Esophagus muscularis mucosa (tissue), 4 donors: ENCODE measurements at regions not wholly inside any gene's neighbourhood (a gene's known extent, or its start where the extent isn't known, plus 50 kb on each side); places are given as distances from the start of the nearest gene placed in this dataset.

Experiments used
- DNase-seq: peaks from one replicate; pipeline ENCODE4 v3.0.0-alpha.2; 2017; ENCODE audit errors: extremely low spot score
- H3K27ac ChIP-seq, 4 donors: fragments of 200-600 bp; sonication (generic); replicated peaks in 1 of 4; 1 replicate in 3 of 4; 2 replicates in 1 of 4; pipeline ENCODE4 v1.5.1; 2016 to 2019; ENCODE audit warnings: mild to moderate bottlenecking in 1 of 4
- H3K27me3 ChIP-seq, 4 donors: fragments of 200-600 bp; sonication (generic); one replicate each; pipeline versions ENCODE4 v1.5.1 to v1.6.0; 2016 to 2019
- H3K36me3 ChIP-seq, 4 donors: fragments of 200-600 bp; sonication (generic); one replicate each; pipeline ENCODE4 v1.5.1; 2016 to 2019
- H3K4me1 ChIP-seq, 4 donors: fragments of 200-600 bp; sonication (generic); one replicate each; pipeline ENCODE4 v1.5.1; 2016 to 2019
- H3K4me3 ChIP-seq, 4 donors: fragments of 200-600 bp; sonication (generic); 1 replicate in 2 of 4; 2 replicates in 2 of 4; pipeline ENCODE4 v1.5.1; 2016 to 2019; ENCODE audit warnings: mild to moderate bottlenecking in 4 of 4, moderate library complexity in 1 of 4
- H3K9me3 ChIP-seq, 4 donors: fragments of 200-600 bp; sonication (generic); 1 replicate in 3 of 4; 2 replicates in 1 of 4; pipeline ENCODE4 v1.5.1; 2016 to 2019
- EP300 ChIP-seq: sonication (generic); formaldehyde crosslinking; IDR thresholded peaks from one replicate; pipeline ENCODE4 v1.6.1; 2017; ENCODE audit warnings: antibody characterized with exemption
- POLR2A ChIP-seq: fragments of 450-650 bp; IDR thresholded peaks from one replicate; pipeline ENCODE4 v1.6.1; 2017; ENCODE audit warnings: antibody characterized with exemption, moderate library complexity, mild to moderate bottlenecking, low read depth
- POLR2AphosphoS5 ChIP-seq, 2 donors: sonication (generic); formaldehyde crosslinking; IDR thresholded peaks; one replicate each; pipeline ENCODE4 v1.6.1; 2017; ENCODE audit warnings: antibody characterized with exemption in 2 of 2
- WGBS: methylation state at CpG from one replicate; pipeline ENCODE4 v1.1.5; 2018; 5-methylcytosine and 5-hydroxymethylcytosine counted together
- intact Hi-C: fragments of 100-400 bp; cut with DNase I; formaldehyde crosslinking; loops from one replicate; pipeline ENCODE4 v1.15.1; 2023
- TF ChIP-seq, protein P1 (sequence below), 3 experiments: fragments of 200-600 bp in 2 of 3; fragments of 450-650 bp in 1 of 3; sonication (generic) in 2 of 3; IDR thresholded peaks; one replicate each; pipeline ENCODE4 v1.5.1; 2017 to 2019; ENCODE audit warnings: antibody characterized with exemption in 3 of 3, mild to moderate bottlenecking in 2 of 3, moderate library complexity in 1 of 3

DNA sequence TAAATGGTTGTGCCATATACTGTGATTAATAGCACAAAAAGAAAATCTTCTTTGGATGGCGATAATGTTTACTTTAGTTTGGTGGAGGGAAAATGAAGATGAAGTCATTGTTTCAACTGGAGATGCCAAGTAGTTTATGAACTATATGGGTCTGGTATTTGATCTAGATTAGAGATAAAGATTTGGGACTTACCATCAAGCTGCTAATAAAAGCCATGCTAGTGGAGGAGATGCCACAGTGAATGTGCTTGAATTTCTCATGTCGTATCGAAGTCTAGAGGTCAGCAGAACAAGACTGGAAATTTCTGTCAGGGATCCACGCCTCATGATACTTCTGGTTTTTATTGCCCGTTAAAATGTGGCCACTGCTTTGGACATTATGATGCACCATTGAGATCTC, 742.0 kb downstream of the NCAM2 start:
- no peaks in the 10 kb centered on the region for H3K36me3 ChIP-seq
- no peak overlapping the region for H3K27ac ChIP-seq
- intact Hi-C loops, result no loop called here
- no peak for DNase-seq
- no peaks in the 10 kb centered on the region for H3K4me1 ChIP-seq
- WGBS, result 66% methylated on average over 5 of the region's 5 CpGs
- H3K27me3 ChIP-seq, result no peaks in the 10 kb centered on the region
- TF ChIP-seq, protein P1, sequence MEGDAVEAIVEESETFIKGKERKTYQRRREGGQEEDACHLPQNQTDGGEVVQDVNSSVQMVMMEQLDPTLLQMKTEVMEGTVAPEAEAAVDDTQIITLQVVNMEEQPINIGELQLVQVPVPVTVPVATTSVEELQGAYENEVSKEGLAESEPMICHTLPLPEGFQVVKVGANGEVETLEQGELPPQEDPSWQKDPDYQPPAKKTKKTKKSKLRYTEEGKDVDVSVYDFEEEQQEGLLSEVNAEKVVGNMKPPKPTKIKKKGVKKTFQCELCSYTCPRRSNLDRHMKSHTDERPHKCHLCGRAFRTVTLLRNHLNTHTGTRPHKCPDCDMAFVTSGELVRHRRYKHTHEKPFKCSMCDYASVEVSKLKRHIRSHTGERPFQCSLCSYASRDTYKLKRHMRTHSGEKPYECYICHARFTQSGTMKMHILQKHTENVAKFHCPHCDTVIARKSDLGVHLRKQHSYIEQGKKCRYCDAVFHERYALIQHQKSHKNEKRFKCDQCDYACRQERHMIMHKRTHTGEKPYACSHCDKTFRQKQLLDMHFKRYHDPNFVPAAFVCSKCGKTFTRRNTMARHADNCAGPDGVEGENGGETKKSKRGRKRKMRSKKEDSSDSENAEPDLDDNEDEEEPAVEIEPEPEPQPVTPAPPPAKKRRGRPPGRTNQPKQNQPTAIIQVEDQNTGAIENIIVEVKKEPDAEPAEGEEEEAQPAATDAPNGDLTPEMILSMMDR (IDR thresholded peaks at IDR 0.05), result no peak
- TF ChIP-seq POLR2A (no peak), POLR2AphosphoS5 (IDR thresholded peaks at IDR 0.05) (no peak), EP300 (no peak)
- no peaks in the 10 kb centered on the region for H3K9me3 ChIP-seq
- H3K4me3 ChIP-seq, result no peak overlapping the region

DNA sequence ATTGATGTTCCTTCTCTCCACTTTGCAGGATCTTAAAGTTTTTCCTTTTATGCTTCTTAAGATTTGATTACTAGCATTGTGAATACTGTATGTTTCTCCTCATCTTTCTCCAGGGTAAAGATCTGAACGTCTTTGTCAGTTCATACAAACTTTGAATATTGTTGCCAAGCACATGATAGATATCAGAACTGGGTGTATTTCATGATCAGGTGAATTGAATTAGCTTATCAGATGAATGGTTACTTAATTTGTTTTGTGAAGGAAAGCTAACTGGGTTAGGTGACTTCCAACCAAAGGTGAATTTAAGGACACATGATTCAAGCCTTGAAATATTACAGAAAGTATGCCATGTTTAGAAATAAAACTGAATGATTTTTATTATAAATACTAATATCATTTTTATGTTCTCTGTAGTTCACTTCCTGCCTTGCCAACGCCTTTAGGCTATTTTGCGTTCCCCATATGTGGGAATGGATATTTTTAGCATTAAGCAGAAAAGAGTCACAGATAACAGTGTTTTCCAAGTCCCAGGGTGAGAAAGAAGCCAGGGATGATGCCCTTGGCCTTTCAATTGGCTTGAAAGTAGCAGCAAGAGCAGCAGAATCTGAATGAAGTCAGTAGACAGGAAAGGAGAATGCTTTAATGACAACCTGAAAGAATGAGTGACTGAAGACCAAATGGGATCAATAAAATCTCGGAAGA, 752.1 kb downstream of the NCAM2 start:
- TF ChIP-seq EP300 (no peak), POLR2A (no peak), POLR2AphosphoS5 (IDR thresholded peaks at IDR 0.05) (no peak)
- TF ChIP-seq, protein P1 (IDR thresholded peaks at IDR 0.05), result no peak
- Histone ChIP-seq H3K9me3 (no peaks in the 10 kb centered on the region), H3K4me1 (no peaks in the 10 kb centered on the region), H3K4me3 (no peak overlapping the region), H3K27me3 (no peaks in the 10 kb centered on the region), H3K36me3 (no peaks in the 10 kb centered on the region), H3K27ac (no peak overlapping the region)
- 64% methylated on average over 4 of the region's 4 CpGs for WGBS
- intact Hi-C loops, result no loop called here
- no peak for DNase-seq

DNA sequence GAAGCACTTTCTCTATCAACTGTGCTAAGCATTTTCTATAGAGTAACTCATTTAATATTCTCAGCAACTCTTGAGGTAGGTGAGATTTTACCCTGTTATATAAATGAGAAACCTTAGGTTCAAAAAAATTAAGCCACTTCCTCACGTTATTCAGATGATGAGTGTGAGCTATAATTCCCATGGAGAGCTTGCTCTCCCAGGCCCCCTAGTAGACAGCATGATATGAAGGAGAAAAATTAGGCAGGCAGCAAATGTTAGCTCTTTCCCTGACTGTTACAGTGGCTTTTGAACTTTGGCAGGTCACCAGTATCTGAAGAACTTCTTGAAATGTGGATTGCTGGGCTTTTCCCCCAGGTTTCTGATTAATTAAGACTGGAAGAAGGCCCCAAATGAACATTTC, 753.1 kb downstream of the NCAM2 start:
- Histone ChIP-seq H3K4me1 (no peaks in the 10 kb centered on the region), H3K9me3 (no peaks in the 10 kb centered on the region), H3K27me3 (no peaks in the 10 kb centered on the region), H3K27ac (no peak overlapping the region), H3K4me3 (no peak overlapping the region), H3K36me3 (no peaks in the 10 kb centered on the region)
- DNase-seq, result no peak
- intact Hi-C loops, result no loop called here
- 35% methylated on average over 1 of the region's 1 CpG for WGBS
- TF ChIP-seq POLR2AphosphoS5 (IDR thresholded peaks at IDR 0.05), result no peak
- TF ChIP-seq, protein P1 (IDR thresholded peaks at IDR 0.05), result peak in 2 of 3 experiments; percentile 26 to 43
- no peak for TF ChIP-seq EP300
- no peak for TF ChIP-seq POLR2A

DNA sequence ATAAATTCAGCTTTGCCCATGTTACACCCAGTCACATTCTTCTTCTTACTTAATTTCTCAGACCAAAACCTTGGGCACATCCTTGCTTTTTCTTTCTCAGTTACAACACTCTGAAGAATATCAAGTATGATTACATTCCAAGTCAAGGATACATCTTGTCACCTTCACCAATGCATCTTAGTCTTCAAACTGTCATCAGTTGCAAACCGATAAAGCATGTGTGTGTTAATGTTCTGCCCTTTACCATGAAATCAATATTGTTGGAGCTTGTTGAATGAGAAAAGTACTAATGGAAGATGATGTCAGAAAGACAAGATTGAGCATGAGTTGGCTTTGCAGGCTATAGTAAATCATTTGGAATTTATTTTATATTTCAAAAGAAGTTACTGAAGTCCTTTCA, 764.6 kb downstream of the NCAM2 start:
- H3K4me3 ChIP-seq, result no peak overlapping the region
- intact Hi-C loops, result no loop called here
- no peak overlapping the region for H3K27ac ChIP-seq
- TF ChIP-seq POLR2AphosphoS5 (IDR thresholded peaks at IDR 0.05) (no peak), POLR2A (no peak), EP300 (no peak)
- TF ChIP-seq, protein P1 (IDR thresholded peaks at IDR 0.05), result no peak
- H3K9me3 ChIP-seq, result no peaks in the 10 kb centered on the region
- H3K4me1 ChIP-seq, result no peaks in the 10 kb centered on the region
- no peak for DNase-seq
- 44% methylated on average over 1 of the region's 1 CpG for WGBS
- no peaks in the 10 kb centered on the region for H3K36me3 ChIP-seq
- H3K27me3 ChIP-seq, result no peaks in the 10 kb centered on the region

DNA sequence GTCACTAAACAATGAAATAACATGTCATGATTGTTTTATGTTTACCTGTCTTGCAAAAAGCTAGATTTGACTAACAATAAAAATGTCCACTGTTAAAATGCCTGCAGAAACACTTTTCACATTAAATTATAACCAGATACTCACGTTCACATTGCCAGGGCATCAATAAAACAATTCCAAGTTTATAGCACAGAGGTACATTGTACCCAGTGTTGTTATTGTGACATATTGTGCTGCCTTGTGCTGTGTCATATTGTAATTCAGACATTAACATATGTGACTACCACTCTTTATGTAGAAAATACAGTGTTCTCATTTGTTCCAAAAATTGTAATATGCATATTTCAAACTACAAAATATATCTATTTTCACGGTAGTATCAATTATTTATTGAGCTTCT, 766.1 kb downstream of the NCAM2 start:
- Histone ChIP-seq H3K9me3 (no peaks in the 10 kb centered on the region), H3K4me1 (no peaks in the 10 kb centered on the region), H3K36me3 (no peaks in the 10 kb centered on the region), H3K4me3 (no peak overlapping the region), H3K27ac (no peak overlapping the region), H3K27me3 (no peaks in the 10 kb centered on the region)
- DNase-seq, result no peak
- WGBS, result 69% methylated on average over 2 of the region's 2 CpGs
- TF ChIP-seq POLR2A, result no peak
- TF ChIP-seq POLR2AphosphoS5 (IDR thresholded peaks at IDR 0.05), result no peak
- TF ChIP-seq, protein P1 (IDR thresholded peaks at IDR 0.05), result no peak
- TF ChIP-seq EP300, result no peak
- intact Hi-C loops, result no loop called here
